ENCODE measurements at regions not wholly inside any gene's neighbourhood (a gene's known extent, or its start where the extent isn't known, plus 50 kb on each side); places are given as distances from the start of the nearest gene placed in this dataset.

DNA sequence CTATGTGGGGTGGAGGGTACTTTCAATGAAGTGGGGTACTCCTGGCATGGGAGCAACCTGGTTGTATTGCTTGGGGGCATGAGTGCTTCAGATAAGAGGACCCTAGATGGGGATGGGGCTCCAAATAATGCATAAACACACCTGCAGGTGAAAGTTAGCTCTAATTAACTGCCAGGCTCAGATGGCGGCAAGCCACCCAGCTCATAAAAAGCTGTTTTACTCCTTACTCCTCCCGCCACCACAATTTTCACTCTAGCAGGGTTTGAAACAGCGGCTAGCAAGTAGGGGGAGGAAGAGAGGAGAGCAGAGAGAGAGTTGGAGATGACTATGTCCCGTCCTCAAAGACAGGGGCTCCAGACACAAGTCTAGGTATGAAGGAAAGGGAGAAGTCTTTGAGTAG lies 117.7 kb upstream of the WSCD1 start:
- no peak overlapping the region for H2BK20ac ChIP-seq (ENCODE audit: low read depth, low read length)
- no peak overlapping the region for H4K8ac ChIP-seq (ENCODE audit: low read depth in 2 of 2, low read length in 2 of 2)
- peaks cover 7% of the 10 kb centered on the region for H3K9me3 ChIP-seq (ENCODE audit: control insufficient read depth, insufficient read depth, low read length)
- dilution Hi-C loops (cut with HindIII; ENCODE audit: low sequenced_read_pairs, unreplicated experiment) (no loop called here), intact Hi-C loops (cut with micrococcal nuclease) (no loop called here), in situ Hi-C loops (cut with MboI; ENCODE audit: low sequenced_read_pairs) (no loop called here)
- no peaks in the 10 kb centered on the region for H3K27me3 ChIP-seq (ENCODE audit: control insufficient read depth, insufficient read depth, low read length)
- H3K27ac ChIP-seq (ENCODE audit: insufficient read depth, low read length), result no peak overlapping the region
- ATAC-seq (ENCODE audit: low read depth) (no peak), DNase-seq (no peak)
- H3K4ac ChIP-seq (ENCODE audit: low read depth, low read length), result no peak overlapping the region
- H3K79me1 ChIP-seq (ENCODE audit: low read depth in 1 of 2, low read length in 2 of 2), result no peaks in the 10 kb centered on the region
- H4K5ac ChIP-seq (ENCODE audit: low read depth, low read length), result no peak overlapping the region
- no peak overlapping the region for H2AK5ac ChIP-seq (ENCODE audit: low read depth, low read length)
- no peak overlapping the region for H3K14ac ChIP-seq (replicated peaks; ENCODE audit: low read depth, low read length)
- H2BK15ac ChIP-seq (ENCODE audit: low read depth, low read length), result no peak overlapping the region
- no peak overlapping the region for H2BK5ac ChIP-seq (ENCODE audit: low read depth, low read length, poor library complexity, severe bottlenecking)
- H2AFZ ChIP-seq (replicated peaks; ENCODE audit: low read length, poor library complexity), result no peak overlapping the region
- H3K56ac ChIP-seq (ENCODE audit: extremely low read depth, insufficient read depth, low read length), result no peak overlapping the region
- no peak overlapping the region for H3K4me3 ChIP-seq (ENCODE audit: insufficient read depth, low read depth, low read length)
- no peaks in the 10 kb centered on the region for H3K9me1 ChIP-seq (ENCODE audit: insufficient read depth, low read length)
- POLR2A ChIA-PET (ENCODE audit: unreplicated experiment), result no interaction called here
- no peak overlapping the region for H3K4me2 ChIP-seq (ENCODE audit: low read depth, low read length)
- CTCF ChIA-PET, result no interaction called here
- TF ChIP-seq MXI1 (IDR thresholded peaks at IDR 0.05; ENCODE audit: borderline replicate concordance, low read depth, low read length) (no peak), RFX5 (IDR thresholded peaks at IDR 0.05; ENCODE audit: low read depth, low read length) (no peak), MAZ (IDR thresholded peaks at IDR 0.05; ENCODE audit: borderline replicate concordance, low read depth, low read length) (no peak), RCOR1 (IDR thresholded peaks at IDR 0.05; ENCODE audit: insufficient replicate concordance, low read length) (no peak), SMC3 (IDR thresholded peaks at IDR 0.05; ENCODE audit: low read depth, low read length) (no peak), CEBPB (IDR thresholded peaks at IDR 0.05; ENCODE audit: low read depth, low read length) (no peak)
- TF ChIP-seq, protein P1, sequence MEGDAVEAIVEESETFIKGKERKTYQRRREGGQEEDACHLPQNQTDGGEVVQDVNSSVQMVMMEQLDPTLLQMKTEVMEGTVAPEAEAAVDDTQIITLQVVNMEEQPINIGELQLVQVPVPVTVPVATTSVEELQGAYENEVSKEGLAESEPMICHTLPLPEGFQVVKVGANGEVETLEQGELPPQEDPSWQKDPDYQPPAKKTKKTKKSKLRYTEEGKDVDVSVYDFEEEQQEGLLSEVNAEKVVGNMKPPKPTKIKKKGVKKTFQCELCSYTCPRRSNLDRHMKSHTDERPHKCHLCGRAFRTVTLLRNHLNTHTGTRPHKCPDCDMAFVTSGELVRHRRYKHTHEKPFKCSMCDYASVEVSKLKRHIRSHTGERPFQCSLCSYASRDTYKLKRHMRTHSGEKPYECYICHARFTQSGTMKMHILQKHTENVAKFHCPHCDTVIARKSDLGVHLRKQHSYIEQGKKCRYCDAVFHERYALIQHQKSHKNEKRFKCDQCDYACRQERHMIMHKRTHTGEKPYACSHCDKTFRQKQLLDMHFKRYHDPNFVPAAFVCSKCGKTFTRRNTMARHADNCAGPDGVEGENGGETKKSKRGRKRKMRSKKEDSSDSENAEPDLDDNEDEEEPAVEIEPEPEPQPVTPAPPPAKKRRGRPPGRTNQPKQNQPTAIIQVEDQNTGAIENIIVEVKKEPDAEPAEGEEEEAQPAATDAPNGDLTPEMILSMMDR (conservative IDR thresholded peaks at IDR 0.05; ENCODE audit: low read depth, low read length), result no peak
- TF ChIP-seq, protein P2, sequence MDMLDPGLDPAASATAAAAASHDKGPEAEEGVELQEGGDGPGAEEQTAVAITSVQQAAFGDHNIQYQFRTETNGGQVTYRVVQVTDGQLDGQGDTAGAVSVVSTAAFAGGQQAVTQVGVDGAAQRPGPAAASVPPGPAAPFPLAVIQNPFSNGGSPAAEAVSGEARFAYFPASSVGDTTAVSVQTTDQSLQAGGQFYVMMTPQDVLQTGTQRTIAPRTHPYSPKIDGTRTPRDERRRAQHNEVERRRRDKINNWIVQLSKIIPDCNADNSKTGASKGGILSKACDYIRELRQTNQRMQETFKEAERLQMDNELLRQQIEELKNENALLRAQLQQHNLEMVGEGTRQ (IDR thresholded peaks at IDR 0.05; ENCODE audit: low read depth, low read length), result no peak
- H4K91ac ChIP-seq (ENCODE audit: insufficient read depth, low read depth, low read length), result no peak overlapping the region
- WGBS, 2 experiments (ENCODE audit: extremely low coverage in 2 of 2, insufficient read length in 1 of 2), result 20% methylated on average over 1 of the region's 4 CpGs; no CpG with 5 or more reads in 1 of the 2 experiments
- no peak overlapping the region for H3K9ac ChIP-seq (ENCODE audit: low read depth, low read length)
- no peaks in the 10 kb centered on the region for H3K4me1 ChIP-seq (ENCODE audit: control insufficient read depth, insufficient read depth, low read length)
- H3K36me3 ChIP-seq (ENCODE audit: control insufficient read depth, insufficient read depth, low read length), result no peaks in the 10 kb centered on the region
- no peak overlapping the region for H2BK120ac ChIP-seq (ENCODE audit: low read depth, low read length)
- BruUV-seq (replicated peaks), result no TSS peak
- no peak overlapping the region for H3K23ac ChIP-seq (ENCODE audit: low read depth, low read length)
- no peaks in the 10 kb centered on the region for H4K20me1 ChIP-seq (ENCODE audit: insufficient read depth, low read length)
- H3K18ac ChIP-seq (ENCODE audit: low read depth, low read length), result no peak overlapping the region
- H2AK9ac ChIP-seq (replicated peaks; ENCODE audit: low read depth, low read length, poor library complexity), result no peak overlapping the region
